GM18907 (cell line): ENCODE measurements at regions not wholly inside any gene's neighbourhood (a gene's known extent, or its start where the extent isn't known, plus 50 kb on each side); places are given as distances from the start of the nearest gene placed in this dataset.

Source experiments
- ATAC-seq: cut with Tn5 transposase; IDR thresholded peaks from one replicate; pipeline ENCODE4 v1.9.1; 2021; ENCODE audit warnings: mild to moderate bottlenecking, moderate library complexity; ENCODE audit not compliant: unreplicated experiment

- ATAC-seq, result peak; percentile 56
Observed at GRCh38 chr18:45467293-45467692, 148.0 kb upstream of the SLC14A2 start.

- ATAC-seq, result no peak
Observed at GRCh38 chr18:45467945-45468344, 147.3 kb upstream of the SLC14A2 start.

DNA sequence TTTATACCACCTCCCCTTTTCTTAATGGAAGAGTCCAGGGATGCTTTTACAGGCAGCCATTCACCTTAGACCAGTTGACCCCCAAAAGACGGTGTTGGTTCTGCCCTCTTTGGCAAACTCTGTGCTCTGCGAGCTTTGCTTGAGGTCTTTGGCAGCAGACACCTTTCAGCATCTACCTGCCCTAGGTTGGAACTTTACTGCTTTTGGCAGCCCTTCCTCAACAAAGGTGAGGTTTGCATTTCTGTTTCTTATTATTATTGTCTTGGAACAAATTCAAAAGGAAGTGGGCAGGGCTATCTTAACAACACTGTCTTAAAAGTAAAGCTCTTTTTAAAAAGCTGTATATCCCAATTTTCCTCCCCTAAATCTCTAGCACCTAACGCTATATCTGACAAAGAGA, 136.4 kb upstream of the SLC14A2 start:
- ATAC-seq, result no peak

GRCh38 chr18:45480219-45481015, 134.9 kb upstream of the SLC14A2 start:
- ATAC-seq, result no peak

DNA sequence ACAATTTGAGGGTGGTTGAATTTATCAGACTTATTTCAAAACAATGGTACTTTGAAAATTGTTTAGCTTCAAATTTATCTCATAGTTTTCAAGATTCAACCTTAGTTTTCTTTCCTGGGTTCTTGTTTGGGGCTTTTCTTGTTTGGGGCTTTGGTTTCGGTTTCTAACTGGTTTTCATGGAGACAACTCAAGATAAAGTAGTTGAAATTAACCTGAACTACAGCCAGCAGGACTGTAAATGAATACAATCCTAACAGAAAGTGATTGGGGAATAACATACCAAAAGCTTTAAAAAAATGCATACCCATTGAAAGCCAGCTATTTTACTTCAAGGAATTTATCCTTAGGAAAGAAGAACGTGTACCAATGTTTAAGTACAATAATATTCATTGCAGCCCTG, 133.5 kb upstream of the SLC14A2 start:
- no peak for ATAC-seq

GRCh38 chr18:45482286-45482685, 133.0 kb upstream of the SLC14A2 start:
- no peak for ATAC-seq

DNA sequence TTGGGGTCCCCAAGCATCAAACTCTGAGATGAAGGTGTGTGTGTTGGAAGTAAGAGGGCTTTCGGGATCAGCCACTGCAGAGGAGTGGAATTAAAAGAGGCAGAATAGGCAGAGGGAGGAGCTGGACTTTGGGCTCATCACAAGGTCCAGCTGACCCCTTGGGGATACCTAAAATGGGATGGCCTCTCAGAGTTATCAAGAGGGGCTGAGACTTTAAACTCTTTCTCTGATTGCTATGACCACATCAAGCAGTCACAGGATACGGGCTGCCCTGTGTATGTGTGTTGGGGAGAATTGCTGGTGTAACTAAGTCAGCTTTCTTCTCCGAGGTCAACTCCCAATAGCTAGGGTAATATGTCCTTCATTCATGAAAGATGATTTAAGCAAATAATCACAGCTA, 127.7 kb upstream of the SLC14A2 start:
- no peak for ATAC-seq

DNA sequence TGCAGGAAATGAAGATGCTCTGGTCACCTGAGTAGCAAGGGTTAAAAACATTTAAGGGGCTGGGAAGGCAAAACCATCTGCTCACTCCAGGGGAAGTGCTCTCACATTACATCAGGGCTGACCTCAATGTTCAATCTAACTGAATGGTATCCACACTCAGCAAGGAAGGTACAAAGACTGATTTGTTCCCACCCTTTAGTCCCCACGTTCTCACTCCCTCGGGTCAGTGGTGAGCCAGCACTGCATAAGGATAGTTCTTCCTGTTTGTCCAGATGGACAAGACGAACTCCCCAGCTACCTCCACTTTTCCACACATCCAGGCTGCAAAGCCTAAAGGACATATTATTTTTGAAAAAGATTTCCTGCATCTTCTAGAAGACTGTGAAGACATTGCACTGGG, 126.6 kb upstream of the SLC14A2 start:
- no peak for ATAC-seq

DNA sequence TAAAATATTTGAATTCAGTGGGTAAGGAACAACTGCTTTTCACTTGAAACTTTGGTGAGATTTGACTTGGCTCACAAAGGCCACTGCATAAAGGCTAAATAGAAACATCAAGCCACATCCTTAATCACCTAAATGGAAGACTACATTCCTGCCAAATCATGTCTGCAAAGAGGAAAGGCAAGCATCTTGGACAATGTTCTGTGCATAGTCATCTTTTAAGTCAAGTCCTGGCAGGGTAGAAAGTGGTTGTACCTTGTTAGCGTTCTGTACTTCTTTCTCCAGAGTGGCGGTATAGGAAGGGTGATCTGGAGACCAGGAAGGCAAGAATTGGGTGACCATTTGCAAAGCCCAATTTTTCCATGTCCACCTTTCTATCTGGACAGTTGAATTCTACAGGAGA, 121.4 kb upstream of the SLC14A2 start:
- no peak for ATAC-seq

DNA sequence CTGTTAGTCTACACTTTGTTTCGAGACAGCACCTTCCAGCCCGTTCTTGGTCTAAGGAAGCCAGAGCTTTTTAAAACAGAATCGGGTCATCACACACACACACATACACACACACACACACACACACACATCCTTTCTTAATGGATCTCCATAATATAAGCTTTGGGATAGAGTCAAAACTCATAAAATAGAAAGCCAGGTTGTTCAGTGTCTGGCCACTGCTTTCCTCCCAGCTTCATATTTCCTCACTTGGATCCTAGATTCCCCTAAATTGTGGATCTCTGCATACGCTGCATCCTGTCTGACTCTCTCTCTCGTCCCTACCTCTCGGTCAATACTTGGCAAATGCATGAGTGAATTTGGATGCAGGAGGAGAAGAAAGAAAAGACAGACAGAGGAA, 120.5 kb upstream of the SLC14A2 start:
- no peak for ATAC-seq

DNA sequence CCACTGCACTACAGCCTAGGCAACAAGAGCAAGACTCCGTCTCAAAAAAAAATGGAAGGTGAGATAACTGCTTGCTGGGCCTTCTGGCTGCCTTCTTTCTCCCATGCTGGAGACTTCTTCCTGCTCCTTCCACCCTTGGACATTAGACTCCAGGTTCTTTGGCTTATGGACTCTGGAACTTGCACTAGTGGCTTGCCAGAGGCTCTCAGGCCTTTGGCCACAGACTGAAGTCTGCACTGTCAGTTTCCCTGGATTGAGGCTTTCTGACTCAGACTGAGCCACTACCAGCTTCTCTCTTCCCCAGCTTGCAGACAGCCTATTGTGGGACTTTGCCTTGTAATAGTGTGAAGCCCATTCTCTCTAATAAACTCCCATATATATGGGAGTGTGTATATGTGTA, 118.5 kb upstream of the SLC14A2 start:
- ATAC-seq, result no peak

GRCh38 chr18:45497595-45498286, 117.5 kb upstream of the SLC14A2 start:
- no peak for ATAC-seq

- no peak for ATAC-seq
Observed at GRCh38 chr18:45498287-45498658, 117.0 kb upstream of the SLC14A2 start.

DNA sequence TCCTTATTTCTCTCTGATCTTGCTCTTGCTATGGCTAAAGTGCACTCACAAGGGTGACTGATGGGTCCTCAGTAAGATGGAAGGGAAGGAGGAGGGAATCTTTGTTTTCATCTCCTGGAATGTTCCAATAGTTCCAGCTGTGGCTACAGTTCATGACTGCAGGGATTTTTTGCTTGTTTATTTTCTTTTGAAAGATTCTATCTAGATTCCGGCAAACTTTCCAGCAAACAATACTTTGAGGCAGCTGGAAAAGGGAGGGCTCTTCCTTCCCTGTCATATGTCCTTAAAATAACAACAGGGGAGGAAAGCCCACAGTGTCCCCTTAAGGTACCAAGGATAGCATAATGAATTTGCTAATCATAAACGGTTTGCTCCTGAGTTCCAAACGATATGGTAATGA, 111.3 kb upstream of the SLC14A2 start:
- ATAC-seq, result no peak

DNA sequence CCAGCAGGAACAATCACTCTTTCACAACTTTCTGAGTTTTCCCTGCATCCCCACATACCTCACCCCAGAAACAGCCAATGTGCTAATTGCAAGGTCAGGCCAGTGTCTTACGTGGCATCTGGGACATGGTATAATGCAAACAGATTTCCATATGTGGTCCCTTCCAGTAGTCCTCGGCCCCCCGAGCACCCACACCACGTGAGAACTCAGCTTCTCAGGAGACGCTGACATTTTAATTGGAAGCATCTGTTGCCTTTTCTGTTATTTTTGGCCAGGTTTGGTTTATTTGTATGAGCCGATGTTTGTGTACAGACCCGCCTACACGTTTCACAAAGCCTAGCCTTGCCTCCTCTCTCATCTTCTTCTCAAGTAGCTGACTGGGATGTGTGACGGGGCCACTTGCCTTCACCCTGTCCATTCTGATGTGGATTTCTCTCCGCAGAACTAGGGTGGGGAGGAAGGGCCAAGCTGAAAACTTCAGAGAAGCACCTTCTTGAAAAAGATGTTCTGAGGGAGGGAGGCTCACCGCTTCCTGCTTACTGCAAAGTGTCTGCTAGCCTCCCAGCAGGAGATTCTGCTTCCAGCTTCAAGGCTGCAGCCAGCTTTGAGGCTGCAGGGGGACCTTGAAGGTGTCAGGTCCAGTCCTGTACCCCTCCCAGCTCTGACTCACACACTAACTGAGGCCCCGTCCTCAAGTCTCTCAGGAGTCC, 109.6 kb upstream of the SLC14A2 start:
- no peak for ATAC-seq

- no peak for ATAC-seq
Observed at GRCh38 chr18:45506951-45507350, 108.3 kb upstream of the SLC14A2 start.

DNA sequence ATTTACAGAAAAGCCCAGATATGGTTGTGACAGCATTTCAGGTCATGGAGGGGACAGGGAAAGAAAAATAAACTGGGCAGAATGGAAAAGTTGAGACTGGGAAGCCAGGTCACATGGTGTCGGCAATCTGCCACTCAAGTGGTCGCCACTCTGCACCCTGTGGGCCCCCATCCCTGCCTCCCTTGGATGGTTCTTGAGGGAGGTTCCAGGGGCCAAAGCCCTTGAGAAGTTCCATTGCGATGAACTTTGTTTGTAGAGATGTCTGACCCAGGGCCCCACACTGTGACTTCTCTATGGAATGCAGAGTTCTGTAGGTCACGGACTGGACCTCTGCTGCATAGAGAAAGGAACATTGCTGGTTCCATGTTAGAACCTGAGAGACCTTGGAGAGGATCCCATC, 105.7 kb upstream of the SLC14A2 start:
- ATAC-seq, result no peak

DNA sequence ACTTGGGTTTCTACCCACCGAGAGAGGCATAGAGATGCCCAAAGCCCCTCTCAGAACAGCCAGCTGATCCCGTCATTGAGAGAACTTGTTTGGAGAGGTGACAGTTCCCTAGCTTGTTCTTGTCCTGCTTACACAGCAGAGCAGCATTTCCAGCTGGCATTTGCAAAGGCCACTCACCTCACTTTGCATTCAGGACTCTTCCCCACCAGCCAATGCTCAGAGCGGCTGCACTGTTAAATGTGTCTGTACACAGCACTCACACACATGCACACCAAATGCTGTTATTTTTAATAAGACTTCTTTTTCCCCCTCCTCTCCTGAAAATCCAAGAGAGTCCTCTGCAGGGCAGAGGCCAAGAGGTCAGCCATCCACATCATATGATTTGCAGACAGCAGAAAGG, 104.6 kb upstream of the SLC14A2 start:
- no peak for ATAC-seq

DNA sequence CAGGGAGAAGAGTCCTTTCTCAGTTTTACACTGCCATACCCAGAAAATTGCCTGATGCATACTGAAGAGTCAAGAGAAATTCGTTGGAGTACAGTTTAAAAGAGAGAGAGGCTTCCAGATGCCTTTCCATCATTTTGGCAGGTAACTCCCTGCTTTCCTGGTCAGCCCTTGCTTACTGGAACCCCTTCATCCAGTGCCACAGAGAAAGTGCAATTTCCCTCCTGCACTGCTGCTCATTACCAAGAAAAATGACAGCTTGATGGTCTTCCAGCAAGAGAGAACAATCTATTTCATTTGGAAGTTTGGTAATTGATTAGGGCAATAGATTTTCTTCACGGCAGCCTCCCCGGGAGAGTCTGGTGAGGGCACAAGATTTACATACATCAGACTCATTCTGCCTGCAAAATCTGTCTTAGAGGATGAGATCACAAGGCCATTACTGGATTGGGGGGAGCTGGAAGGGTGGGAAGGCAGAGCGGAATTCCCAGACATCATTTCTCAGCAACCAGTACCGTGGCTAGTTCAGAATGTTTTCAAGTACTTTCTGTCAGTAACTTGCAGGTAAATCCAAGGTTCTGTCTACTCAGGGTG, 102.8 kb upstream of the SLC14A2 start:
- ATAC-seq, result no peak

DNA sequence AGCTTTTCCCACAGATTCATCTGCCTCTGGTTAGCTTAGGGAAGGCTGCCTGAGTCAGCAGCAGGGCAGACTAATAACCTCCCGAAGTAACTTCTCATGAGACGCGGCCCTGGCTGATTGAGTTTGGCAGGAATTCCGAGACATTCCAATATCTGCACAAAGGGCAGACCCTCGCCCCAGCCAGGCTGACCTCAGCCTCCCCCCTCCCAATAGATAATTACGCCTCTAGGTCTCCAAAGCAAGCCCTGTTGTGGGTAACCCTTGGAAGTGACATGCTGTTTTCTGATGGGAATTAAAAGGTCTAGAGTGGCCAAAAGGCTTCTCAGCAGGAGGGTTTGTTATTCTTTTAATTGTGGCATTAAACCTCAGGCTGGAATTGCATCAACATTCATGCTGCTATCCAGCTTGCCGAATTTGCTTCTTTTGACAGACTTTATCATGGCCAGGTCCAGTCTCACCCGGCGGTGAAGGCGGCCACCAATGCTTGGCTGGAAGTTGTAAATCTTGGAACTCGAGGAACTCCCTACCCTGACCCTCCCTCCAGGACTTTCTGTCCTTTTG, 98.0 kb upstream of the SLC14A2 start:
- no peak for ATAC-seq
